Activated gamma-delta T cell treated with anti-CD3 and anti-CD28 coated beads, Interleukin-2, amount 50 U/mL, for 16 hours (primary cell): ENCODE measurements at regions not wholly inside any gene's neighbourhood (a gene's known extent, or its start where the extent isn't known, plus 50 kb on each side); places are given as distances from the start of the nearest gene placed in this dataset.
"Not testable (repeated sequence)": the region's sequence is repeated elsewhere in the genome, so short reads cannot be mapped to it uniquely, and the experiment has no call there.

Source experiments
- DNase-seq: peaks from one replicate; pipeline ENCODE4 v3.0.0-alpha.2; 2020; ENCODE audit warnings: low read depth

- no peak for DNase-seq
Observed at GRCh38 chr2:240191001-240191400, 50.5 kb upstream of the OTOS start.

GRCh38 chr2:240192661-240193060 is 52.2 kb upstream of the OTOS start:
- no peak for DNase-seq

- DNase-seq = not testable (repeated sequence)
Observed at GRCh38 chr2:240194341-240194762, 53.9 kb upstream of the OTOS start.

- DNase-seq = no peak
Observed at GRCh38 chr2:240195316-240195861, 54.9 kb upstream of the OTOS start.

GRCh38 chr2:240196716-240197461 is 56.4 kb upstream of the OTOS start:
- DNase-seq = no peak

GRCh38 chr2:240197462-240198139 is 57.1 kb upstream of the OTOS start:
- no peak for DNase-seq

GRCh38 chr2:240198226-240198625 is 57.8 kb upstream of the OTOS start:
- DNase-seq = no peak

- DNase-seq = no peak
Observed at GRCh38 chr2:240199133-240199870, 58.8 kb upstream of the OTOS start.

GRCh38 chr2:240200230-240201051 is 60.0 kb upstream of the OTOS start:
- DNase-seq = no peak

- DNase-seq = no peak
Observed at GRCh38 chr2:240201866-240202265, 61.4 kb upstream of the OTOS start.

- DNase-seq = no peak
Observed at GRCh38 chr2:240202586-240202985, 62.1 kb upstream of the OTOS start.

- no peak for DNase-seq
Observed at GRCh38 chr2:240203031-240203787, 62.8 kb upstream of the OTOS start.

- no peak for DNase-seq
Observed at GRCh38 chr2:240203788-240204270, 63.4 kb upstream of the OTOS start.

- DNase-seq = no peak
Observed at GRCh38 chr2:240204431-240205276, 64.2 kb upstream of the OTOS start.

- no peak for DNase-seq
Observed at GRCh38 chr2:240205348-240205747, 64.9 kb upstream of the OTOS start.

GRCh38 chr2:240205772-240206171 is 65.3 kb upstream of the OTOS start:
- no peak for DNase-seq

GRCh38 chr2:240206630-240207029 is 66.2 kb upstream of the OTOS start:
- no peak for DNase-seq

- no peak for DNase-seq
Observed at GRCh38 chr2:240207661-240208060, 67.2 kb upstream of the OTOS start.

GRCh38 chr2:240208096-240208495 is 67.6 kb upstream of the OTOS start:
- no peak for DNase-seq

GRCh38 chr2:240208631-240209211 is 68.3 kb upstream of the OTOS start:
- DNase-seq = no peak
